GM12875 (cell line): ENCODE measurements at regions not wholly inside any gene's neighbourhood (a gene's known extent, or its start where the extent isn't known, plus 50 kb on each side); places are given as distances from the start of the nearest gene placed in this dataset.

Experiments
- H3K4me3 ChIP-seq: one replicate; pipeline ENCODE4 v1.5.1; 2011; ENCODE audit warnings: low read depth, low read length, control low read depth
- CTCF ChIP-seq: IDR thresholded peaks from 2 replicates; pipeline ENCODE4 v1.5.1; 2011; ENCODE audit warnings: low read depth, mild to moderate bottlenecking, control low read depth, inconsistent platforms, low read length, moderate library complexity, borderline replicate concordance; ENCODE audit not compliant: insufficient read depth

GRCh38 chr7:46532571-46532970 lies 611.5 kb upstream of the IGFBP3 start:
- H3K4me3 ChIP-seq: no peak overlapping the region
- no peak for TF ChIP-seq CTCF

- no peak overlapping the region for H3K4me3 ChIP-seq
- no peak for TF ChIP-seq CTCF
These were observed 609.1 kb upstream of the IGFBP3 start for GRCh38 chr7:46530081-46530750.

- H3K4me3 ChIP-seq: no peak overlapping the region
- no peak for TF ChIP-seq CTCF
These were observed 606.3 kb upstream of the IGFBP3 start for GRCh38 chr7:46527360-46527759.

- no peak overlapping the region for H3K4me3 ChIP-seq
- no peak for TF ChIP-seq CTCF
These were observed 604.8 kb upstream of the IGFBP3 start for GRCh38 chr7:46525876-46526275.

- TF ChIP-seq CTCF: no peak
- no peak overlapping the region for H3K4me3 ChIP-seq
These were observed 603.3 kb upstream of the IGFBP3 start for GRCh38 chr7:46524350-46524749.

GRCh38 chr7:46522354-46522906 lies 601.4 kb upstream of the IGFBP3 start:
- TF ChIP-seq CTCF: no peak
- no peak overlapping the region for H3K4me3 ChIP-seq

GRCh38 chr7:46518713-46519112 lies 597.6 kb upstream of the IGFBP3 start:
- no peak overlapping the region for H3K4me3 ChIP-seq
- TF ChIP-seq CTCF: no peak
